ENCODE measurements at regions not wholly inside any gene's neighbourhood (a gene's known extent, or its start where the extent isn't known, plus 50 kb on each side); places are given as distances from the start of the nearest gene placed in this dataset.

GRCh38 chr11:115117956-115118493 lies 386.2 kb downstream of the CADM1 start:
- TF ChIP-seq CTCF (IDR thresholded peaks at IDR 0.05; ENCODE audit: insufficient read depth, low read depth, low read length) (no peak), EZH2 (IDR thresholded peaks at IDR 0.05; ENCODE audit: insufficient read depth, low read length) (no peak)

Measured in astrocyte (in vitro differentiated cells and primary cell).